Endothelial cell (in vitro differentiated cells): ENCODE measurements at regions not wholly inside any gene's neighbourhood (a gene's known extent, or its start where the extent isn't known, plus 50 kb on each side); places are given as distances from the start of the nearest gene placed in this dataset.

ENCODE experiments used
- DNase-seq: peaks from one replicate; pipeline ENCODE4 v3.0.0; 2021; ENCODE audit warnings: low spot score
- H3K27ac Mint-ChIP-seq: one replicate; pipeline ENCODE4 v1.8.0; 2021; ENCODE audit warnings: mixed read lengths, inconsistent platforms; ENCODE audit not compliant: unreplicated experiment
- H3K27me3 Mint-ChIP-seq: one replicate; pipeline ENCODE4 v1.8.0; 2021; ENCODE audit warnings: mild to moderate bottlenecking, moderate library complexity, mixed read lengths, inconsistent platforms; ENCODE audit not compliant: unreplicated experiment
- H3K36me3 Mint-ChIP-seq: one replicate; pipeline ENCODE4 v1.8.0; 2021; ENCODE audit warnings: mild to moderate bottlenecking, low read depth, mixed read lengths, inconsistent platforms; ENCODE audit not compliant: unreplicated experiment
- H3K4me1 Mint-ChIP-seq: one replicate; pipeline ENCODE4 v1.8.0; 2021; ENCODE audit warnings: mild to moderate bottlenecking, mixed read lengths, inconsistent platforms; ENCODE audit not compliant: unreplicated experiment
- H3K4me3 Mint-ChIP-seq: one replicate; pipeline ENCODE4 v1.8.0; 2021; ENCODE audit warnings: mild to moderate bottlenecking, mixed read lengths, inconsistent platforms; ENCODE audit not compliant: unreplicated experiment
- H3K9me3 Mint-ChIP-seq: one replicate; pipeline ENCODE4 v1.8.0; 2021; ENCODE audit warnings: mixed read lengths, inconsistent platforms; ENCODE audit not compliant: unreplicated experiment
- TF ChIP-seq, protein P1 (sequence below): fragments of 200-600 bp; sonication (generic); IDR thresholded peaks from one replicate; pipeline ENCODE4 v1.5.0; 2021; ENCODE audit warnings: antibody characterized with exemption; ENCODE audit not compliant: unreplicated experiment

DNA sequence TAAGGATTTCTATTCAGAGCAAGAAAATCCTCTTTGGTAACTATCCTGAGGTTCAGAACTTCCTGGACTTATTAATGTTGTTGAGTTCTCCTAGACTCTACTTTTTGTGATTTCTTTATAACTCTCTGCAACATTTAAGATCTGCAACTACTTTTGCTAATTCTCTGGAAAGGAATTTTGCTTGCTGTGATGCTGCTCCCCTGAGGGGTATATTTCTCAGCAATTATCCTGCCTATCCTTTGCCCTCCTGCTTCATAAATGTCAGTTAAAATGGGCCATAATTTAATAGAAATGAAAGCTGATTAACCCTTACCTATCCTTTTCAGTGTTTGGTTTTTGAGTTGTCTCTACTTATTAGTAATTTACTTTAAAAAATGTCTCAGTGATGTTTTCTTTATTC, 377.3 kb upstream of the LRRC3B start:
- Mint-ChIP-seq H3K27ac (no peak overlapping the region), H3K36me3 (no peaks in the 10 kb centered on the region), H3K9me3 (no peaks in the 10 kb centered on the region), H3K4me1 (no peaks in the 10 kb centered on the region), H3K4me3 (no peak overlapping the region), H3K27me3 (peaks cover 3% of the 10 kb centered on the region)
- DNase-seq: no peak
- TF ChIP-seq, protein P1, sequence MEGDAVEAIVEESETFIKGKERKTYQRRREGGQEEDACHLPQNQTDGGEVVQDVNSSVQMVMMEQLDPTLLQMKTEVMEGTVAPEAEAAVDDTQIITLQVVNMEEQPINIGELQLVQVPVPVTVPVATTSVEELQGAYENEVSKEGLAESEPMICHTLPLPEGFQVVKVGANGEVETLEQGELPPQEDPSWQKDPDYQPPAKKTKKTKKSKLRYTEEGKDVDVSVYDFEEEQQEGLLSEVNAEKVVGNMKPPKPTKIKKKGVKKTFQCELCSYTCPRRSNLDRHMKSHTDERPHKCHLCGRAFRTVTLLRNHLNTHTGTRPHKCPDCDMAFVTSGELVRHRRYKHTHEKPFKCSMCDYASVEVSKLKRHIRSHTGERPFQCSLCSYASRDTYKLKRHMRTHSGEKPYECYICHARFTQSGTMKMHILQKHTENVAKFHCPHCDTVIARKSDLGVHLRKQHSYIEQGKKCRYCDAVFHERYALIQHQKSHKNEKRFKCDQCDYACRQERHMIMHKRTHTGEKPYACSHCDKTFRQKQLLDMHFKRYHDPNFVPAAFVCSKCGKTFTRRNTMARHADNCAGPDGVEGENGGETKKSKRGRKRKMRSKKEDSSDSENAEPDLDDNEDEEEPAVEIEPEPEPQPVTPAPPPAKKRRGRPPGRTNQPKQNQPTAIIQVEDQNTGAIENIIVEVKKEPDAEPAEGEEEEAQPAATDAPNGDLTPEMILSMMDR: no peak

DNA sequence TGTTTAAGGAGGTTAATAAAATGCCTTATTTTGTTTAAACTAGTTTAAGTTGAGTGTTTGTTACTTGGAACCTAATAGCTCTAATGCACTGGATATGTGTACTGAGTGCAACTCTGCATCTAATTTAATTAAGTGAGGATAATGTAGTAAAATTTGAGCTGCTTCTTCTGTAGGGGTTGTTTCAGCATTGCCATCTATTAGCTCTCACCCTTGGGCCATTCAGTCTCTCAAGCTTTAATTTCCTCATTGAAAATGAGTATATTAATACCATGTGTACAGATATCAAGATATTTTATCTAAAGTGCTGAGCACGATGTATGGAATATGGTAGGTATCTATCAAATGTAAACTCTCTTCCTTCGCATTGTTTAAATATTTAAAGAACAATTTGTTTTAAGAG, 375.7 kb upstream of the LRRC3B start:
- Mint-ChIP-seq H3K4me1 (no peaks in the 10 kb centered on the region), H3K9me3 (no peaks in the 10 kb centered on the region), H3K36me3 (no peaks in the 10 kb centered on the region), H3K27ac (no peak overlapping the region), H3K4me3 (no peak overlapping the region), H3K27me3 (peaks cover 3% of the 10 kb centered on the region)
- TF ChIP-seq, protein P1: no peak
- DNase-seq: no peak

DNA sequence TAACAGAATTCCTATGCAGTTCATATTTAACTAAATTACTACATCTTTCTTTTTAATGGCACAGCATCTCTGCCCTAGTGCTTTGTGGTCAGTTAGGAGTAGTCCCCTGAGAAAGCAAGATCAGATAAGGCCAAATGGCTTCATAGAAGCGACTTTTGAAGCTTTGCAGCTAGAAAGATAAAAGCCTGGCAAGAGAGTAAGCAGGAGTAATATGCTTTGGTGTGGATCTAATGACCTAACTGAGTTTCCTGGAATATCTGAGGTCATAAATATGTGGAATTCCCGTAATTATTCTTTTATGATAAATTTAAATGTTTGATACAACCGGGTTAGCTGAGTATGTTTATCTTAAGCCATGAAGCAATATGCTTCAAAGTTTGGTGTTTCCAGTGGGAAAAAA, 374.9 kb upstream of the LRRC3B start:
- no peaks in the 10 kb centered on the region for H3K36me3 Mint-ChIP-seq
- TF ChIP-seq, protein P1: no peak
- H3K27ac Mint-ChIP-seq: no peak overlapping the region
- no peaks in the 10 kb centered on the region for H3K4me1 Mint-ChIP-seq
- DNase-seq: no peak
- no peak overlapping the region for H3K4me3 Mint-ChIP-seq
- no peaks in the 10 kb centered on the region for H3K9me3 Mint-ChIP-seq
- H3K27me3 Mint-ChIP-seq: peaks cover 3% of the 10 kb centered on the region

DNA sequence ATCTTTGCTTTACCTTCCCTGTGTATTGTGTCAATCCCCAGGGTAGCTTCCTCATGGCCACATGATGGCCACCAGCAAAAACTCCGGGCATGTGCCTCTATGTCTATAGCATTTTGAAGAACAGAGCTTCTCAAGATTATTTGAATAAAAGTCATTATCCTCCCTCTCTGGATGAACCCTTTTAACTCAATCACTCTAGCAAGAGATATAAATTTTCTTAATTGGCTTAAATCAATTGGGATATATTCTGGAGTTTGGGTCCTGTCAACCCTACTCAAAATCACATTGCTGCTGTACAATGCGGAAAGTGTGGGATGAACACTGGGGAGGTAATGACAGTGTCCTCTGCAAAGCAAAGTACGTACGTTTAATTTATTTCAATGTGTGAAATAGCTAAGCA, 370.6 kb upstream of the LRRC3B start:
- no peaks in the 10 kb centered on the region for H3K27me3 Mint-ChIP-seq
- H3K4me1 Mint-ChIP-seq: no peaks in the 10 kb centered on the region
- no peak for DNase-seq
- no peaks in the 10 kb centered on the region for H3K36me3 Mint-ChIP-seq
- TF ChIP-seq, protein P1: no peak
- no peak overlapping the region for H3K4me3 Mint-ChIP-seq
- no peak overlapping the region for H3K27ac Mint-ChIP-seq
- H3K9me3 Mint-ChIP-seq: no peaks in the 10 kb centered on the region

DNA sequence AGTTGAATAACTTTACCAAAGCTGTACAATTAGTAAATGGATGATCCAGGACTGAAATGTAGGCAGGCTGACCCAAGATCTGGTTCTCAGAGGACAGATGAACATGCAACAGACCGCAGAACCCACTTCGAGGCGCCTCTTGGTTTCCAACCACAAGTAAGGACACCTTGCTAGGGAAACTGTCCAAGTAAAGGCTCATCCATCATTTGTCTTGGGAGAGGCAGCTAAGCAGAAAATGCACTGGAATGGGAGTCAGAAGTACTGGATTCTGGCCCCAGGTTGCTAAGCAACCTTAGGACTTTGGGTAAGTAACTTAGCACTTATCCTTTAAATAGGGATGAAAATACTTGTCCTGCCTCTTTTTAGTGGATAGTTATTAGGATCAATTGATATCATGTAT, 366.3 kb upstream of the LRRC3B start:
- TF ChIP-seq, protein P1: no peak
- no peak for DNase-seq
- Mint-ChIP-seq H3K27me3 (no peaks in the 10 kb centered on the region), H3K4me3 (no peak overlapping the region), H3K4me1 (no peaks in the 10 kb centered on the region), H3K9me3 (no peaks in the 10 kb centered on the region), H3K27ac (no peak overlapping the region), H3K36me3 (no peaks in the 10 kb centered on the region)
